ENCODE measurements at regions not wholly inside any gene's neighbourhood (a gene's known extent, or its start where the extent isn't known, plus 50 kb on each side); places are given as distances from the start of the nearest gene placed in this dataset.
A peak's percentile ranks its signal among the peaks of the same experiment; 100 is the strongest.

DNA sequence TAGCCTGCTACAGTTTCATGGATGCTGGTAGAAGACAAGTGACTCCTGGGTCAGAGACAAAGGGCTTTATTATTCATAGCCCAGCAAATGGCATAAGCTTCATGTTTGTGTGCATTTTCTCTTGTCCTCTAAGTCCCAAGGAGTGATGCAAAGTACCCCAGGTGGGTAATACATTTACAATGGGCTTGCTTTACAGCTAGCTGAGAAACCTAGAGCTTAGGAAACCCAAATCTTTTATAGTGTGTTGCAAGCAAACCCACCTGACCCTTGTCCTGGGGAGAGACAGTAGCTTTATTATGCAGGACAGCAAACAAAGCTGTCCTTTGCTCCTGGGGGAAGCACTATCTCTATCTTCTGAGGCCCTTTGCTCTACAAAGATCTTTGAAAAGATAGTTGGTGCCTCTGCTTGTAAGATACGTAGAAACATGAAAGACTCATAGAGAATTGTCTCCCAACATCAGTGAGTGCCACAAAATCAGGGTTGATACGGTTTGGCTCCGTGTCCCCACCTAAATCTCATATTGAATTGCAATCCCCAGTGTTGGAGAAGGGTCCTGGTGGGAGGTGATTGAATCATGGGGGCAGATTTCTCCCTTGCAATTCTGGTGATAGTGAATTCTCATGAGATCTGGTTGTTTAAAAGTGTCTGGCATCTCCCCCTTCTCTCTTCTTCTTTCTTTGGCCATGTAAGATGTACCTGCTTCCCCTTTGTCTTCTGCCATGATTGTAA lies 315.8 kb upstream of the USP24 start (continued):
- TF ChIP-seq, protein P1, sequence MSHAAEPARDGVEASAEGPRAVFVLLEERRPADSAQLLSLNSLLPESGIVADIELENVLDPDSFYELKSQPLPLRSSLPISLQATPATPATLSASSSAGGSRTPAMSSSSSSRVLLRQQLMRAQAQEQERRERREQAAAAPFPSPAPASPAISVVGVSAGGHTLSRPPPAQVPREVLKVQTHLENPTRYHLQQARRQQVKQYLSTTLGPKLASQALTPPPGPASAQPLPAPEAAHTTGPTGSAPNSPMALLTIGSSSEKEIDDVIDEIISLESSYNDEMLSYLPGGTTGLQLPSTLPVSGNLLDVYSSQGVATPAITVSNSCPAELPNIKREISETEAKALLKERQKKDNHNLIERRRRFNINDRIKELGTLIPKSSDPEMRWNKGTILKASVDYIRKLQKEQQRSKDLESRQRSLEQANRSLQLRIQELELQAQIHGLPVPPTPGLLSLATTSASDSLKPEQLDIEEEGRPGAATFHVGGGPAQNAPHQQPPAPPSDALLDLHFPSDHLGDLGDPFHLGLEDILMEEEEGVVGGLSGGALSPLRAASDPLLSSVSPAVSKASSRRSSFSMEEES (CRISPR knock-in tag; IDR thresholded peaks at IDR 0.05), result peak; percentile 93
- TF ChIP-seq, protein P2, sequence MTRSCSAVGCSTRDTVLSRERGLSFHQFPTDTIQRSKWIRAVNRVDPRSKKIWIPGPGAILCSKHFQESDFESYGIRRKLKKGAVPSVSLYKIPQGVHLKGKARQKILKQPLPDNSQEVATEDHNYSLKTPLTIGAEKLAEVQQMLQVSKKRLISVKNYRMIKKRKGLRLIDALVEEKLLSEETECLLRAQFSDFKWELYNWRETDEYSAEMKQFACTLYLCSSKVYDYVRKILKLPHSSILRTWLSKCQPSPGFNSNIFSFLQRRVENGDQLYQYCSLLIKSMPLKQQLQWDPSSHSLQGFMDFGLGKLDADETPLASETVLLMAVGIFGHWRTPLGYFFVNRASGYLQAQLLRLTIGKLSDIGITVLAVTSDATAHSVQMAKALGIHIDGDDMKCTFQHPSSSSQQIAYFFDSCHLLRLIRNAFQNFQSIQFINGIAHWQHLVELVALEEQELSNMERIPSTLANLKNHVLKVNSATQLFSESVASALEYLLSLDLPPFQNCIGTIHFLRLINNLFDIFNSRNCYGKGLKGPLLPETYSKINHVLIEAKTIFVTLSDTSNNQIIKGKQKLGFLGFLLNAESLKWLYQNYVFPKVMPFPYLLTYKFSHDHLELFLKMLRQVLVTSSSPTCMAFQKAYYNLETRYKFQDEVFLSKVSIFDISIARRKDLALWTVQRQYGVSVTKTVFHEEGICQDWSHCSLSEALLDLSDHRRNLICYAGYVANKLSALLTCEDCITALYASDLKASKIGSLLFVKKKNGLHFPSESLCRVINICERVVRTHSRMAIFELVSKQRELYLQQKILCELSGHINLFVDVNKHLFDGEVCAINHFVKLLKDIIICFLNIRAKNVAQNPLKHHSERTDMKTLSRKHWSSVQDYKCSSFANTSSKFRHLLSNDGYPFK (CRISPR knock-in tag; IDR thresholded peaks at IDR 0.05; ENCODE audit: borderline replicate concordance), result no peak
- TF ChIP-seq CHD4 (IDR thresholded peaks at IDR 0.05; ENCODE audit: borderline replicate concordance, low read length), result 0 out of 2 replicates have a peak, but pooled peaks have one; percentile 18
- TF ChIP-seq THAP11 (CRISPR knock-in tag; IDR thresholded peaks at IDR 0.05), result peak; percentile 43; the same call in 1 of the 2 replicates
- TF ChIP-seq SOX13 (IDR thresholded peaks at IDR 0.05), result peak; percentile 80
- TF ChIP-seq SOX13 (CRISPR knock-in tag; conservative IDR thresholded peaks at IDR 0.05 in 1 of 2, IDR thresholded peaks at IDR 0.05 in 1 of 2), result peak in 1 of 2 experiments; percentile 97; a peak in 2 of 4 replicates
- TF ChIP-seq, protein P3, sequence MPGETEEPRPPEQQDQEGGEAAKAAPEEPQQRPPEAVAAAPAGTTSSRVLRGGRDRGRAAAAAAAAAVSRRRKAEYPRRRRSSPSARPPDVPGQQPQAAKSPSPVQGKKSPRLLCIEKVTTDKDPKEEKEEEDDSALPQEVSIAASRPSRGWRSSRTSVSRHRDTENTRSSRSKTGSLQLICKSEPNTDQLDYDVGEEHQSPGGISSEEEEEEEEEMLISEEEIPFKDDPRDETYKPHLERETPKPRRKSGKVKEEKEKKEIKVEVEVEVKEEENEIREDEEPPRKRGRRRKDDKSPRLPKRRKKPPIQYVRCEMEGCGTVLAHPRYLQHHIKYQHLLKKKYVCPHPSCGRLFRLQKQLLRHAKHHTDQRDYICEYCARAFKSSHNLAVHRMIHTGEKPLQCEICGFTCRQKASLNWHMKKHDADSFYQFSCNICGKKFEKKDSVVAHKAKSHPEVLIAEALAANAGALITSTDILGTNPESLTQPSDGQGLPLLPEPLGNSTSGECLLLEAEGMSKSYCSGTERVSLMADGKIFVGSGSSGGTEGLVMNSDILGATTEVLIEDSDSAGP (CRISPR knock-in tag; IDR thresholded peaks at IDR 0.05; ENCODE audit: borderline replicate concordance), result no peak
- TF ChIP-seq, protein P4, sequence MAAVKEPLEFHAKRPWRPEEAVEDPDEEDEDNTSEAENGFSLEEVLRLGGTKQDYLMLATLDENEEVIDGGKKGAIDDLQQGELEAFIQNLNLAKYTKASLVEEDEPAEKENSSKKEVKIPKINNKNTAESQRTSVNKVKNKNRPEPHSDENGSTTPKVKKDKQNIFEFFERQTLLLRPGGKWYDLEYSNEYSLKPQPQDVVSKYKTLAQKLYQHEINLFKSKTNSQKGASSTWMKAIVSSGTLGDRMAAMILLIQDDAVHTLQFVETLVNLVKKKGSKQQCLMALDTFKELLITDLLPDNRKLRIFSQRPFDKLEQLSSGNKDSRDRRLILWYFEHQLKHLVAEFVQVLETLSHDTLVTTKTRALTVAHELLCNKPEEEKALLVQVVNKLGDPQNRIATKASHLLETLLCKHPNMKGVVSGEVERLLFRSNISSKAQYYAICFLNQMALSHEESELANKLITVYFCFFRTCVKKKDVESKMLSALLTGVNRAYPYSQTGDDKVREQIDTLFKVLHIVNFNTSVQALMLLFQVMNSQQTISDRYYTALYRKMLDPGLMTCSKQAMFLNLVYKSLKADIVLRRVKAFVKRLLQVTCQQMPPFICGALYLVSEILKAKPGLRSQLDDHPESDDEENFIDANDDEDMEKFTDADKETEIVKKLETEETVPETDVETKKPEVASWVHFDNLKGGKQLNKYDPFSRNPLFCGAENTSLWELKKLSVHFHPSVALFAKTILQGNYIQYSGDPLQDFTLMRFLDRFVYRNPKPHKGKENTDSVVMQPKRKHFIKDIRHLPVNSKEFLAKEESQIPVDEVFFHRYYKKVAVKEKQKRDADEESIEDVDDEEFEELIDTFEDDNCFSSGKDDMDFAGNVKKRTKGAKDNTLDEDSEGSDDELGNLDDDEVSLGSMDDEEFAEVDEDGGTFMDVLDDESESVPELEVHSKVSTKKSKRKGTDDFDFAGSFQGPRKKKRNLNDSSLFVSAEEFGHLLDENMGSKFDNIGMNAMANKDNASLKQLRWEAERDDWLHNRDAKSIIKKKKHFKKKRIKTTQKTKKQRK (IDR thresholded peaks at IDR 0.05; ENCODE audit: low read length), result no peak
- TF ChIP-seq ATAD3A (CRISPR knock-in tag; IDR thresholded peaks at IDR 0.05), result no peak
- TF ChIP-seq, protein P5, sequence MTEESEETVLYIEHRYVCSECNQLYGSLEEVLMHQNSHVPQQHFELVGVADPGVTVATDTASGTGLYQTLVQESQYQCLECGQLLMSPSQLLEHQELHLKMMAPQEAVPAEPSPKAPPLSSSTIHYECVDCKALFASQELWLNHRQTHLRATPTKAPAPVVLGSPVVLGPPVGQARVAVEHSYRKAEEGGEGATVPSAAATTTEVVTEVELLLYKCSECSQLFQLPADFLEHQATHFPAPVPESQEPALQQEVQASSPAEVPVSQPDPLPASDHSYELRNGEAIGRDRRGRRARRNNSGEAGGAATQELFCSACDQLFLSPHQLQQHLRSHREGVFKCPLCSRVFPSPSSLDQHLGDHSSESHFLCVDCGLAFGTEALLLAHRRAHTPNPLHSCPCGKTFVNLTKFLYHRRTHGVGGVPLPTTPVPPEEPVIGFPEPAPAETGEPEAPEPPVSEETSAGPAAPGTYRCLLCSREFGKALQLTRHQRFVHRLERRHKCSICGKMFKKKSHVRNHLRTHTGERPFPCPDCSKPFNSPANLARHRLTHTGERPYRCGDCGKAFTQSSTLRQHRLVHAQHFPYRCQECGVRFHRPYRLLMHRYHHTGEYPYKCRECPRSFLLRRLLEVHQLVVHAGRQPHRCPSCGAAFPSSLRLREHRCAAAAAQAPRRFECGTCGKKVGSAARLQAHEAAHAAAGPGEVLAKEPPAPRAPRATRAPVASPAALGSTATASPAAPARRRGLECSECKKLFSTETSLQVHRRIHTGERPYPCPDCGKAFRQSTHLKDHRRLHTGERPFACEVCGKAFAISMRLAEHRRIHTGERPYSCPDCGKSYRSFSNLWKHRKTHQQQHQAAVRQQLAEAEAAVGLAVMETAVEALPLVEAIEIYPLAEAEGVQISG (CRISPR knock-in tag; IDR thresholded peaks at IDR 0.05), result peak; percentile 55
- no peak for TF ChIP-seq NAIF1 (CRISPR knock-in tag; IDR thresholded peaks at IDR 0.05; ENCODE audit: borderline replicate concordance)
- TF ChIP-seq SRF (IDR thresholded peaks at IDR 0.05; ENCODE audit: low read depth, low read length), result no peak; the same call in 1 of the 2 replicates
- no peak for TF ChIP-seq ZNF101 (CRISPR knock-in tag; IDR thresholded peaks at IDR 0.05; ENCODE audit: borderline replicate concordance, low read depth)
- TF ChIP-seq HOXA9 (CRISPR knock-in tag; IDR thresholded peaks at IDR 0.05; ENCODE audit: borderline replicate concordance), result no peak
- TF ChIP-seq EZH2 (conservative IDR thresholded peaks at IDR 0.05; ENCODE audit: low read depth, low read length), result no peak
